CD4-positive, alpha-beta T cell treated with Interleukin-6 for 4 hours (primary cell): ENCODE measurements at regions not wholly inside any gene's neighbourhood (a gene's known extent, or its start where the extent isn't known, plus 50 kb on each side); places are given as distances from the start of the nearest gene placed in this dataset.

Experiments
- DNase-seq: peaks from one replicate; pipeline ENCODE4 v3.0.0-alpha.2; 2020; ENCODE audit warnings: mixed read lengths

GRCh38 chr1:235025422-235025984 lies 103.1 kb downstream of the TOMM20 start:
- DNase-seq = no peak

- no peak for DNase-seq
These were observed 103.8 kb downstream of the TOMM20 start for GRCh38 chr1:235024711-235025421.

DNA sequence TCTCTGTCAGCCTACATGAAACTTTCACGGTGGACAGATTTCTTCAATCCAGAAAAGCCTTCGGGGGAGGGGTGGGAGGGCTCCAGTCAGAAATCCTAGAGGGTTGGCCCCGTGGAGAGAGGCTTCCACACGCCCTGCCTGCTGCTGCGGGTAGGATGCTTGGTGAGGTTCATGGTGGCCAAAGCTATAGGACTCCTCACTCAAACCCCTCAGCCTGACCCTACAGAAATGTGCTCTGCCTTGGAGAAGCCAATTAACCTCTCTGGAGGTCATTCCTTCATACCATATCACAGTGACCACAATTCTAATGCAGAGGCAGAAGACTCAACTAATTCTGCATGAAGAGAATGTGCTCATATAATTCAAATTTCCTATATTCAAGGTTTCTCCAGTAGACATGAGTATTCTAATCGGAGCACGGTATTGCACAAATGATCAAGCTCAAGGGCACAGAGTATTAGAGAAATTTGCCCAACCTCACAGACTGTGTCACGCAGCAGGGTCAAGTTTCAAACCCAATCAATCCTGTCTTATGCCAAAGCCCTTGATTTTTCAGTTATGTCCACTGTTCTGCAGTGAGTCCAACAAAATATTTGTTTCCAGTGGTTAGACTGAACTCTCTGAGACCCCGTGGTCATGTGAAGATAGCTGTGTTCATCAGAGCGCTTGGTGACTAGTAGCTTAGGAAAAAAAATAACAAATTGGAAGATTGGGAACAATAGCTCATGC lies 104.8 kb downstream of the TOMM20 start:
- DNase-seq = no peak

- no peak for DNase-seq
These were observed 105.5 kb downstream of the TOMM20 start for GRCh38 chr1:235022981-235023710.

- DNase-seq = no peak
These were observed 106.2 kb downstream of the TOMM20 start for GRCh38 chr1:235022341-235022980.

DNA sequence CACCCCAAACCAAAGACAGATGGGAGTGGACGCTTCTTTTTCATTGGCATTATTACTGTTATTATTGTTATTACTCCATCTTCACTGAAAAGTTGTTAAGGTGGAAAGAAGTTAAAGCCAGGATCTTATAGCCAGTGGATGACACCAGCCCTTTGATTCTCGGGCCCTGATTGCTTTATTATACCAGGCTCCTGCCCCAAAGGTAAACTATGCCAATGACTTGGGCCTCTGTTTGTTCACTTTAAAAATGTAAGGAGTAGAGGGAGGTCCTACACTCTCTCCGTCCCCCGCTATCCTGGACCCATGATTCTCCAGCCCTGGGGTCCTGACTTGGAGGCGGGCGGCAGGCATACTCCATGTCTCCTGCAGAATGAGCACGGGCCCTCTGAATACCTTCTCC lies 106.8 kb downstream of the TOMM20 start:
- no peak for DNase-seq

DNA sequence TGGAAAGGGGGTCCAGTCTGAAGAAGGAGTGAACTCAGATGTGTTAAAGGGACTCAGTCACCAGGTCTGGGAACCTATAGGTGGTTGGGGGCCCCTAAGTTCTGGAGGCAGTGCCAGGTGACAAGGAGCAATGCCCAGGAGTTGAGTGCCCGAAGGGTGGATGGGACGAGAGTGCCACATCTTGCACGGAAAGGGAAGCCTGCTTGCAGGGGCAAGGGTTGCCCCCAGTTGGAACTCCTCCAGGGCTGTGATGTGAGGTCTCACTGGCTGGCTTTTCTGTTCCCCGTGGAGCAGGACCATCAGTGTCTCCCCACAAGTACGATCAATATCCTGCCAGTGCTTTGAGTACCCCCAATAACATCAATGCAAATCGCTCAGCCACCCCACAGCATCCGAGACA lies 107.3 kb downstream of the TOMM20 start:
- DNase-seq = no peak

GRCh38 chr1:235019961-235020360 lies 108.7 kb downstream of the TOMM20 start:
- no peak for DNase-seq

- DNase-seq = no peak
These were observed 109.2 kb downstream of the TOMM20 start for GRCh38 chr1:235019471-235019870.

DNA sequence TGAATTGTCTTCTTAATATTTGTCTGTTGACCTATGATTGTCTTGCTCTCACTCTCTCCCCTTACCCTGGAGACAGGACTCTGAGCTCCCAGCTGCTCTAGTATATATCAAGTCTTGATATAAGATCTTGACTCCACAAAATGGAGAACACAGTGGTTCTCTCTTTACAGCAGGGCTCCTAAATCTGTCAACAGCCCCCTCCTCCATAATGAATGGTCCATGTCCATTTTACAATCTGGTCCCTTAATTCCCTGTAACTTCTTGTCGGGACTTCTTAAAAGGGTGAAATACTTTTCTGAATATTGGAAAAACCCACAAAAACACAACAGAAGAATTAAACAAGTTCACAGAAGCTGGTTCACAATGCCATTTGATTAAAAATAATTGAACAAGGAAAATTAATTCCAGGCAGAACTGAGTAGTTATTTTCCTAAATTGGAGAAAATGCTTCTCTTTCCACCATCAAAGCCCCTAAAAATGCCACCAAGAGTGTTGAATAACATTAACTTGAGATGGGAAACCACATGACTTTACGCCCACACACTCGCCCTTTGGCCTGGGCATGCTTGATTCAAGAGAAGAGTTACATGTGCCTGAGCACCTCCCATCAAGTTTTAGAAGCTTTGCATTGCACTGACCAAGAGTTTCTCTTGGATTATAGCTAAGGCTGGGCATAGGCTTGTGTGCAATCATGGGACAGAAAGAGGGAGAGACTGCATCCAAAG lies 109.8 kb downstream of the TOMM20 start:
- DNase-seq = no peak

GRCh38 chr1:235018161-235018560 lies 110.5 kb downstream of the TOMM20 start:
- DNase-seq = no peak

GRCh38 chr1:235017719-235018118 lies 110.9 kb downstream of the TOMM20 start:
- no peak for DNase-seq

DNA sequence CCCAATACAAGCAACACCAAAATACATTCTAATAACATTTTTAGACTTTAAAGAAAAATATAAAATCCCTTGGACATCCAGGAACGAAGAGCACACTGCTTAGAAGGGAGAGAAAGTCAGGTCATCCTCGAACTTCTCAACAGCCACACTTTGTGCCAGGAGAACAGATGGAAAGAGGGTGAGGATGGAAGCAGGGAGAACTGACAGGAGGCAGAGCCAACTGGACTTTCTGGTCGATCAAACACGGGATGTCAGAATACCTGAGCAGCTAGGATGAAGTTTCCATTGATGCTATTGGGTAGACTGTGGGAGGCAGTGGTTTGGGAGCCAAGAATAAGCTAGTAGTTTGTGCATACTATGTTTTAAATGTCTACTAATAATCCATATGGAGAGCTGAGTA lies 111.4 kb downstream of the TOMM20 start:
- no peak for DNase-seq

DNA sequence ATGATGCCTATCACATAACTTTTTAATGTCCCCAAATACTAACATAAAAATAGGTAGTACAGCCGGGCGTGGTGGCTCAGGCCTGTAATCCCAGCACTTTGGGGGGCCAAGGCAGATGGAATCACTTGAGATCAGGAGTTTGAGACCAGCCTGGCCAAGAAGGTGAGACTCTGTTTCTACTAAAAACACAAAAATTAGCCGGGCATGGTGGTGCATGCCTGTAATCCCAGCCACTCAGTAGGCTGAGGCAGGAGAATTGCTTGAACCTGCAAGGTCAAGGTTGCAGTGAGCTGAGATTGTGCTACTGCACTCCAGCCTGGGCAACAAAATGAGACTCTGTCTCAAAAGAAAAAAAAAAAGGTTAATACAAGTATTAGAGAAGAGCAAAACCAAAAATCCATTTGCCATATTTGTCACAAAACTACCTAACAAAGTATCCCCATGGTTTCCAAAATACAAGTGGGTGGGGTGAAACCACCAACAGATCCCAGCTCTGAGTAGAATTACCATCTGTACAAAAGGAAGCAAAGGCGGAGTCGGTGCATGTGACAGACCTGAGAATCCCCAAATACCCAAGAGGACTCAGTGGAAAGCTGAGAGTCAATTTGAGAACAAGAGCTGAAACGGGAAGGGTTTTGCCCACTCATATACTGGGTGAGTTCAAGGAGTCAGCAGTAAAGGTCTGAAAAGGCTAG lies 113.2 kb downstream of the TOMM20 start:
- peak; percentile 16 for DNase-seq

- DNase-seq = no peak
These were observed 113.9 kb downstream of the TOMM20 start for GRCh38 chr1:235014756-235015155.

DNA sequence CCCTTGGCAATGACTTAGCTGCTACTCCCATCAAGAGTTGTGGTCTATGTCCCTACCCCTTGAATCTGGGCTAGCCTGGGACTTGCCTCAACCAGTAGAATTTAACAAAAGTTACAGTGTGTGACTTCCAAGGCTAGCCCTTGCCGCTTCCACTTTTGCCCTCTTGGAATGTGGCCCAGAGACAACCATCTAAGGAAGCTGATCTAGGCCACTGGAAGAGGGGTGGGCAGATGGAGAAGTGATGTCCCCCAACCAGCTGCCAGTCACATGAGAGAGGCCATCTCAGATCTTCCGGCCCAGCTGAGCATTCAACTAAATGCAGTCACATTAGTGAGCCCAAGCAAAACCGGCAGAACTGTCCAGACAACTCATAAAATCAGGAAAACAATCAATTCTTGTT lies 115.1 kb downstream of the TOMM20 start:
- no peak for DNase-seq

- no peak for DNase-seq
These were observed 116.0 kb downstream of the TOMM20 start for GRCh38 chr1:235012436-235013210.

DNA sequence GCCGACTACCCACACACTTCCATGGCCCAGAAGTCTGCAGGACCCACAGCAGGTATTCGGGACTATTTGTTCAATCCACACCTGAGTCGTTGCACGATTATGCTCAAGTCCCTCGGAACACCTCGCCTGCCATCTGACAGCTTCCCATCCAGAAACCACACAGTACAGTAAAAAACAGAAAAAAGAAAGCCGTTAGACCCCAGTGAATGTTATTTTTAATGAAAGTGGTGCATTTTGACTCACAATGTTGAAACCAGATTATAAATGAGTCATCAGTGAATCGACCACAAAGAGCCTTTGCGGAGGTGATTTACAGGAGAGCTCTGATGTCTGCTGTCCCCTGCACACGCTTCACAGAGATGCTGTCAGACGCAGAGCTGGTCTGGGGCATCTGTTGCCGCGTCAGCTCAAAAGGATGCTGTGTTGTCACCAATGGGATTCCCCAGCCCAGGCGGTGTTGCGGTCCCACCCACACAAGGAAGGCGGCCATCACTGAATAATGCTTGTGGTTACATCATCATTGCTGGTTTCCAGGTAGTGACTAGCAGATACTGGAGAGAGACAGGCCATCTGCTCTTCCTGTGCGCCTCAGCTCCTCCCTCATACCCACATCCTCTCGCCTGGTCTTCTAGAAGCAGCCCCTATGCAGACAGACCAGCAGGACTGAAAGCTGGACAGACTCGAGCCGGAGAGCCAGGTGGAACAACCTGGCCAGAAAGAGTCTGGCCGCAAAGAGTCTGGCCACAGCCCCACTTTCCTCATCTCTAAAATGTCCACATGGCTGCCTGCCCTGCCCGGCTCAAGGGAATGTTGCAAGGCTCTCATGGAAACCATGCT lies 116.8 kb downstream of the TOMM20 start:
- peak; percentile 95 for DNase-seq

- peak; percentile 53 for DNase-seq
These were observed 117.5 kb downstream of the TOMM20 start for GRCh38 chr1:235011064-235011598.
